GM12878 (cell line): ENCODE measurements at regions not wholly inside any gene's neighbourhood (a gene's known extent, or its start where the extent isn't known, plus 50 kb on each side); places are given as distances from the start of the nearest gene placed in this dataset.

Source experiments
- ATAC-seq: fragments of 200-7000 bp; cut with Tn5 transposase; 3 replicates; pipeline ENCODE4 v1.9.1; 2020; ENCODE audit warnings: mild to moderate bottlenecking, moderate library complexity
- BruUV-seq: library from RNA; stranded (reverse); fragments of 400-500 nt; replicated peaks from 2 replicates; lab custom pipeline; 2021; lab: Mats Ljungman, UMichigan
- CTCF ChIA-PET: fragments of 300-600 bp; sonication (Branson Sonifier 250); formaldehyde crosslinking; extraction: SDS; loops from one replicate; lab custom pipeline; 2021; ENCODE audit warnings: inconsistent platforms; lab: Yijun Ruan, JAX
- POLR2A ChIA-PET: fragments of 350-600 bp; formaldehyde crosslinking; extraction: SDS; loops from one replicate; lab custom pipeline; 2021; ENCODE audit warnings: inconsistent platforms; lab: Charles Lee
- RAD21 ChIA-PET: fragments of 300-600 bp; sonication (Branson Sonifier 250); formaldehyde crosslinking; loops from one replicate; lab custom pipeline; 2023; ENCODE audit warnings: antibody characterized with exemption; ENCODE audit not compliant: unreplicated experiment; lab: Charles Lee
- SMC1A ChIA-PET: fragments of 300-600 bp; sonication (Branson Sonifier 250); formaldehyde crosslinking; loops from one replicate; lab custom pipeline; 2023; ENCODE audit not compliant: unreplicated experiment, uncharacterized antibody; lab: Charles Lee
- DNase-seq: peaks from one replicate; pipeline ENCODE4 v3.0.0-alpha.2; 2011; ENCODE audit warnings: low read depth, low spot score
- FAIRE-seq: peaks from 3 replicates; lab custom pipeline; 2011; peaks lifted over from hg19 to GRCh38; lab: Jason Lieb, UNC
- H2AFZ ChIP-seq: 2 replicates; pipeline ENCODE4 v1.6.0; 2011; ENCODE audit warnings: low read depth, low read length, control low read depth; ENCODE audit not compliant: control insufficient read depth
- H3K27ac ChIP-seq: 2 replicates; pipeline ENCODE4 v1.5.1; 2011; ENCODE audit warnings: control low read depth; ENCODE audit not compliant: control insufficient read depth, insufficient read depth
- H3K27me3 ChIP-seq, 2 experiments: replicated peaks in 1 of 2; 2 replicates each; pipeline versions ENCODE4 v1.6.0 to v1.6.1; 2011; ENCODE audit warnings: low read length in 1 of 2; ENCODE audit not compliant: control insufficient read depth in 2 of 2, insufficient read depth in 2 of 2
- H3K36me3 ChIP-seq, 2 experiments: 2 replicates each; pipeline ENCODE4 v1.5.1; 2011; ENCODE audit warnings: low read length in 1 of 2; ENCODE audit not compliant: control insufficient read depth in 2 of 2, insufficient read depth in 2 of 2
- H3K4me1 ChIP-seq: 2 replicates; pipeline ENCODE4 v1.6.1; 2011; ENCODE audit warnings: mild to moderate bottlenecking, low read length, moderate library complexity, mixed read lengths; ENCODE audit not compliant: control insufficient read depth, insufficient read depth
- H3K4me2 ChIP-seq: 2 replicates; pipeline ENCODE4 v1.6.0; 2011; ENCODE audit warnings: control low read depth; ENCODE audit not compliant: control insufficient read depth, insufficient read depth
- H3K4me3 ChIP-seq: fragments of 200-600 bp; sonication (generic); 2 replicates; pipeline ENCODE4 v1.5.1; 2016
- H3K79me2 ChIP-seq: 2 replicates; pipeline ENCODE4 v1.6.0; 2011; ENCODE audit warnings: low read length; ENCODE audit not compliant: control insufficient read depth, insufficient read depth
- H3K9ac ChIP-seq: 2 replicates; pipeline ENCODE4 v1.8.0; 2011; ENCODE audit warnings: low read length, control low read depth, mixed read lengths; ENCODE audit not compliant: control insufficient read depth, insufficient read depth
- H3K9me3 ChIP-seq: replicated peaks from 3 replicates; pipeline ENCODE4 v1.5.1; 2011; ENCODE audit warnings: mild to moderate bottlenecking, low read length; ENCODE audit not compliant: control insufficient read depth, insufficient read depth
- H4K20me1 ChIP-seq: 2 replicates; pipeline ENCODE4 v1.6.0; 2011; ENCODE audit not compliant: control insufficient read depth, insufficient read depth
- ATF7 ChIP-seq: fragments of 450-650 bp; IDR thresholded peaks from 2 replicates; pipeline ENCODE4 v1.6.1; 2016; ENCODE audit warnings: low read depth, mild to moderate bottlenecking
- BACH1 ChIP-seq: fragments of 450-650 bp; IDR thresholded peaks from 2 replicates; pipeline ENCODE4 v1.6.1; 2017; ENCODE audit warnings: mild to moderate bottlenecking, borderline replicate concordance
- EED ChIP-seq: sonication (generic); IDR thresholded peaks from 2 replicates; pipeline ENCODE4 v1.6.1; 2016; ENCODE audit warnings: antibody characterized with exemption, low read depth
- ESRRA ChIP-seq: IDR thresholded peaks from 2 replicates; pipeline ENCODE4 v1.6.1; 2012; ENCODE audit warnings: mild to moderate bottlenecking, low read length, improper control_type of control experiment
- ETV6 ChIP-seq, 2 experiments: fragments of 450-650 bp in 1 of 2; IDR thresholded peaks in 1 of 2; conservative IDR thresholded peaks in 1 of 2; 2 replicates each; pipeline ENCODE4 v1.6.1; 2014; ENCODE audit warnings: antibody characterized with exemption in 1 of 2, borderline replicate concordance in 1 of 2, low read depth in 1 of 2, mild to moderate bottlenecking in 1 of 2, moderate library complexity in 1 of 2
- HSF1 ChIP-seq: fragments of 150-350 bp; IDR thresholded peaks from 2 replicates; pipeline ENCODE4 v1.6.1; 2014; ENCODE audit warnings: mild to moderate bottlenecking, low read depth, low read length
- IRF4 ChIP-seq: IDR thresholded peaks from 2 replicates; pipeline ENCODE4 v1.6.1; 2011; ENCODE audit warnings: low read depth, low read length
- IRF5 ChIP-seq: fragments of 450-650 bp; IDR thresholded peaks from 2 replicates; pipeline ENCODE4 v1.6.1; 2017; ENCODE audit warnings: borderline replicate concordance
- KDM1A ChIP-seq: fragments of 200-600 bp; sonication (generic); IDR thresholded peaks from 2 replicates; pipeline ENCODE4 v1.6.1; 2016; ENCODE audit warnings: borderline replicate concordance
- NRF1 ChIP-seq: conservative IDR thresholded peaks from 2 replicates; pipeline ENCODE4 v1.6.1; 2011; ENCODE audit warnings: mild to moderate bottlenecking, low read depth, low read length, improper control_type of control experiment
- PAX8 ChIP-seq: fragments of 450-650 bp; IDR thresholded peaks from 2 replicates; pipeline ENCODE4 v1.6.1; 2017; ENCODE audit warnings: mild to moderate bottlenecking, moderate library complexity
- RBBP5 ChIP-seq: fragments of 200-600 bp; sonication (generic); conservative IDR thresholded peaks from 2 replicates; pipeline ENCODE4 v1.6.1; 2016
- RCOR1 ChIP-seq: conservative IDR thresholded peaks from 2 replicates; pipeline ENCODE4 v1.6.1; 2012; ENCODE audit warnings: low read depth, low read length, improper control_type of control experiment
- RUNX3 ChIP-seq: IDR thresholded peaks from 2 replicates; pipeline ENCODE4 v1.6.1; 2012; ENCODE audit warnings: low read length, inconsistent platforms
- SMAD5 ChIP-seq: IDR thresholded peaks from 2 replicates; pipeline ENCODE4 v1.6.1; 2016; ENCODE audit warnings: antibody characterized with exemption, low read depth
- SP1 ChIP-seq: IDR thresholded peaks from one replicate; pipeline ENCODE4 v1.6.1; 2011; ENCODE audit warnings: low read depth, low read length
- TCF7 ChIP-seq: IDR thresholded peaks from 2 replicates; pipeline ENCODE4 v1.6.1; 2014; ENCODE audit warnings: antibody characterized with exemption, borderline replicate concordance
- WRNIP1 ChIP-seq: IDR thresholded peaks from 2 replicates; pipeline ENCODE4 v1.6.1; 2011; ENCODE audit warnings: low read depth, low read length, improper control_type of control experiment, borderline replicate concordance
- ZZZ3 ChIP-seq: IDR thresholded peaks from 2 replicates; pipeline ENCODE4 v1.6.1; 2011; ENCODE audit warnings: low read depth; ENCODE audit not compliant: control insufficient read depth, insufficient read length
- WGBS: methylation state at CpG from one replicate; pipeline ENCODE4 v1.1.6; 2016; ENCODE audit warnings: low lambda C conversion rate; ENCODE audit not compliant: insufficient replicate concordance, insufficient coverage; ENCODE audit errors: missing lambda C conversion rate; 5-methylcytosine and 5-hydroxymethylcytosine counted together
- in situ Hi-C: fragments of 300-500 bp; cut with MboI; formaldehyde crosslinking; loops from 9 replicates; pipeline ENCODE4 v1.14.3; 2018; ENCODE audit warnings: mixed read lengths
- intact Hi-C: fragments of 100-400 bp; cut with micrococcal nuclease; formaldehyde crosslinking; loops from one replicate; pipeline ENCODE4 v1.14.2; 2022; ENCODE audit not compliant: unreplicated experiment

GRCh38 chr22:22814666-22815396, 72.8 kb upstream of the IGLL5 start:
- no peak overlapping the region for H3K9ac ChIP-seq
- no peaks in the 10 kb centered on the region for H3K27me3 ChIP-seq
- no peaks in the 10 kb centered on the region for H3K79me2 ChIP-seq
- ChIA-PET SMC1A (interaction anchor here (1.9 to 12.8 kb wide), 3 partner anchors 33 to 142 kb away, joined by 4 to 220 read pairs (median 83); no protein-coding TSS in a partner anchor), CTCF (interaction anchor here (1.2 to 15.8 kb wide), 6 partner anchors 9 to 142 kb away, joined by 3 to 323 read pairs (median 7); no protein-coding TSS in a partner anchor), POLR2A (no interaction called here), RAD21 (interaction anchor here (9.3 kb wide), 1 partner anchor 142 kb away, joined by 184 read pairs; no protein-coding TSS in a partner anchor)
- no peak for TF ChIP-seq PAX8
- TF ChIP-seq RUNX3: no peak
- TF ChIP-seq IRF4: no peak
- no peak for TF ChIP-seq HSF1
- no peak for TF ChIP-seq SMAD5
- no peak for TF ChIP-seq EED
- TF ChIP-seq WRNIP1: no peak
- TF ChIP-seq ESRRA: no peak
- no peak for TF ChIP-seq BACH1
- no peak for TF ChIP-seq SP1
- TF ChIP-seq ETV6 (conservative IDR thresholded peaks at IDR 0.05 in 1 of 2, IDR thresholded peaks at IDR 0.05 in 1 of 2; ENCODE audit: borderline replicate concordance in 1 of 2, low read depth in 1 of 2): no peak
- no peak for TF ChIP-seq ZZZ3
- no peak for TF ChIP-seq KDM1A
- no peak for TF ChIP-seq RCOR1
- TF ChIP-seq ATF7: no peak
- TF ChIP-seq IRF5: no peak
- TF ChIP-seq RBBP5: no peak
- no peak for TF ChIP-seq TCF7
- no peak for TF ChIP-seq NRF1
- no peak overlapping the region for H3K4me3 ChIP-seq
- no peak overlapping the region for H3K27ac ChIP-seq
- peaks cover 21% of the 10 kb centered on the region for H3K4me1 ChIP-seq
- intact Hi-C loops: loop anchor here (5.0 to 10.0 kb wide), 2 partner anchors 87 to 310 kb away; no protein-coding TSS in a partner anchor
- no peaks in the 10 kb centered on the region for H3K9me3 ChIP-seq
- H2AFZ ChIP-seq: no peak overlapping the region
- in situ Hi-C loops: loop anchor here (25.0 kb wide), 2 partner anchors 472 to 572 kb away; no protein-coding TSS in a partner anchor
- no peak for FAIRE-seq
- no peak for DNase-seq
- H4K20me1 ChIP-seq: no peaks in the 10 kb centered on the region
- BruUV-seq: no TSS peak
- no peak overlapping the region for H3K4me2 ChIP-seq
- ATAC-seq: no peak
- no peaks in the 10 kb centered on the region for H3K36me3 ChIP-seq
- WGBS: 55% methylated on average over 14 of the region's 14 CpGs
